Mesenchymal stem cell (in vitro differentiated cells and primary cell): ENCODE measurements at regions not wholly inside any gene's neighbourhood (a gene's known extent, or its start where the extent isn't known, plus 50 kb on each side); places are given as distances from the start of the nearest gene placed in this dataset.

Experiments used
- DNase-seq: peaks from one replicate; pipeline ENCODE4 v3.0.0-alpha.2; 2013
- H2AFZ ChIP-seq: one replicate; pipeline ENCODE4 v1.6.1; 2013; ENCODE audit warnings: low read depth, mild to moderate bottlenecking, control low read depth, inconsistent platforms, low read length, moderate library complexity
- H2AK5ac ChIP-seq: 2 replicates; pipeline ENCODE4 v1.6.1; 2013; ENCODE audit warnings: low read length, moderate library complexity, mild to moderate bottlenecking, inconsistent platforms; ENCODE audit not compliant: severe bottlenecking
- H2BK120ac ChIP-seq: one replicate; pipeline ENCODE4 v1.6.1; 2013; ENCODE audit warnings: low read depth, mild to moderate bottlenecking, inconsistent platforms, low read length, moderate library complexity
- H2BK12ac ChIP-seq, 2 experiments: one replicate each; pipeline ENCODE4 v1.6.1; 2013; ENCODE audit warnings: inconsistent platforms in 2 of 2, low read length in 2 of 2, mild to moderate bottlenecking in 2 of 2, moderate library complexity in 2 of 2, control low read depth in 1 of 2
- H2BK15ac ChIP-seq: one replicate; pipeline ENCODE4 v1.6.1; 2013; ENCODE audit warnings: mild to moderate bottlenecking, low read depth, inconsistent platforms; ENCODE audit not compliant: poor library complexity, severe bottlenecking
- H2BK5ac ChIP-seq: 2 replicates; pipeline ENCODE4 v1.6.1; 2013; ENCODE audit warnings: low read depth, mild to moderate bottlenecking, low read length, control low read depth, inconsistent platforms; ENCODE audit not compliant: poor library complexity, severe bottlenecking
- H3K14ac ChIP-seq, 2 experiments: one replicate each; pipeline ENCODE4 v1.6.1; 2013; ENCODE audit warnings: inconsistent platforms in 2 of 2, low read length in 2 of 2, control low read depth in 1 of 2, mild to moderate bottlenecking in 1 of 2, moderate library complexity in 1 of 2
- H3K18ac ChIP-seq, 2 experiments: one replicate each; pipeline ENCODE4 v1.6.1; 2013; ENCODE audit warnings: inconsistent platforms in 2 of 2, low read length in 2 of 2, control low read depth in 1 of 2, low read depth in 1 of 2, mild to moderate bottlenecking in 1 of 2
- H3K23ac ChIP-seq, 2 experiments: one replicate each; pipeline ENCODE4 v1.6.1; 2013; ENCODE audit warnings: inconsistent platforms in 2 of 2, low read length in 2 of 2, mild to moderate bottlenecking in 2 of 2, moderate library complexity in 2 of 2, control low read depth in 1 of 2
- H3K27ac ChIP-seq: 2 replicates; pipeline ENCODE4 v1.5.1; 2013; ENCODE audit warnings: mild to moderate bottlenecking, moderate library complexity, low read length, control low read depth, inconsistent platforms; ENCODE audit not compliant: poor library complexity, severe bottlenecking
- H3K27me3 ChIP-seq, 2 experiments: 2 replicates each; pipeline versions ENCODE4 v1.6.1 to v1.7.0; 2013; ENCODE audit warnings: low read length in 2 of 2, mild to moderate bottlenecking in 2 of 2, moderate library complexity in 2 of 2, control low read depth in 1 of 2, inconsistent platforms in 1 of 2; ENCODE audit not compliant: control insufficient read depth in 1 of 2, insufficient read depth in 1 of 2
- H3K36me3 ChIP-seq, 2 experiments: 2 replicates each; pipeline versions ENCODE4 v1.6.1 to v1.7.0; 2013; ENCODE audit warnings: low read length in 2 of 2, control low read depth in 1 of 2, inconsistent platforms in 1 of 2, low read depth in 1 of 2, mild to moderate bottlenecking in 1 of 2; ENCODE audit not compliant: insufficient read depth in 2 of 2, control insufficient read depth in 1 of 2
- H3K4ac ChIP-seq, 2 experiments: one replicate each; pipeline ENCODE4 v1.6.1; 2013; ENCODE audit warnings: inconsistent platforms in 2 of 2, low read length in 2 of 2, mild to moderate bottlenecking in 2 of 2, moderate library complexity in 2 of 2, control low read depth in 1 of 2, low read depth in 1 of 2
- H3K4me1 ChIP-seq: 2 replicates; pipeline ENCODE4 v1.6.1; 2013; ENCODE audit warnings: low read depth, low read length, control low read depth; ENCODE audit not compliant: control insufficient read depth, insufficient read depth
- H3K4me2 ChIP-seq: 2 replicates; pipeline ENCODE4 v1.6.1; 2013; ENCODE audit warnings: low read length, mild to moderate bottlenecking, inconsistent platforms; ENCODE audit not compliant: poor library complexity, severe bottlenecking
- H3K4me3 ChIP-seq, 2 experiments: 2 replicates each; pipeline versions ENCODE4 v1.5.1 to v1.7.0; 2013; ENCODE audit warnings: low read length in 2 of 2, mild to moderate bottlenecking in 2 of 2, control low read depth in 1 of 2, low read depth in 1 of 2; ENCODE audit not compliant: insufficient read depth in 1 of 2
- H3K79me1 ChIP-seq: replicated peaks from 2 replicates; pipeline ENCODE4 v1.6.1; 2013; ENCODE audit warnings: mild to moderate bottlenecking, control low read depth, low read length, inconsistent platforms; ENCODE audit not compliant: poor library complexity, severe bottlenecking
- H3K9ac ChIP-seq: 2 replicates; pipeline ENCODE4 v1.7.0; 2013; ENCODE audit warnings: mild to moderate bottlenecking, low read length, moderate library complexity
- H3K9me3 ChIP-seq: 2 replicates; pipeline ENCODE4 v1.7.0; 2013; ENCODE audit warnings: mild to moderate bottlenecking, low read length; ENCODE audit not compliant: control insufficient read depth
- H4K8ac ChIP-seq: one replicate; pipeline ENCODE4 v1.6.1; 2013; ENCODE audit warnings: inconsistent platforms, mild to moderate bottlenecking, low read length, moderate library complexity
- H4K91ac ChIP-seq: one replicate; pipeline ENCODE4 v1.6.1; 2013; ENCODE audit warnings: mild to moderate bottlenecking, low read length, inconsistent platforms
- WGBS: methylation state at CpG from one replicate; pipeline ENCODE4 v1.1.7; 2013; ENCODE audit warnings: mixed read lengths; 5-methylcytosine and 5-hydroxymethylcytosine counted together

DNA sequence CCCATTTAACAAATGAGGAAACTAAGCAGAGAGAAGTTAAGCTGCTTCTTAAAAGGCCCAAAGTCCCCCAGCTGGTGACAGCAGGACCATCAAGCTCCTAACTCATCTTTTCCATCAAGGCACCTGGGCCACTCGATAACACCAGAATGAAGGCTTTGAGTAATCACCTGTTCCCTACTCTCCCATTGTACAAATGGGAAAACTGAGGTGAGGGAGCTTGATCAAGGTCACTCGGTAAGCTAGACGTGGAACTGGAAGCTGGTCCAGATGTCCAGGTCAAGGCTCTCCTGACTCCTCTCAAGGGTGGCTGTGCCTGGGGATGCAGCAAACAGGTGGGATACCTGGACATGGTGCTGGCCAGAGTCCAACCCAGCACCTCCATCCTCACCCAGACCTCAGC is 90.6 kb upstream of the SHB start:
- Histone ChIP-seq H3K4ac (no peak overlapping the region), H4K8ac (no peak overlapping the region), H3K4me1 (peaks cover 5% of the 10 kb centered on the region), H3K14ac (no peak overlapping the region), H3K23ac (no peak overlapping the region), H3K27me3 (no peaks in the 10 kb centered on the region), H2AFZ (no peak overlapping the region), H3K9me3 (no peaks in the 10 kb centered on the region), H3K4me2 (no peak overlapping the region), H2BK120ac (no peak overlapping the region), H2AK5ac (no peak overlapping the region), H2BK12ac (no peak overlapping the region), H2BK5ac (no peak overlapping the region), H2BK15ac (no peak overlapping the region), H3K27ac (no peak overlapping the region), H3K9ac (no peak overlapping the region), H3K18ac (no peak overlapping the region), H4K91ac (no peak overlapping the region), H3K4me3 (no peak overlapping the region), H3K79me1 (no peaks in the 10 kb centered on the region), H3K36me3 (no peaks in the 10 kb centered on the region)
- DNase-seq: no peak
- 89% methylated on average over 3 of the region's 3 CpGs for WGBS

- Histone ChIP-seq H2BK15ac (no peak overlapping the region), H3K79me1 (no peaks in the 10 kb centered on the region), H4K91ac (no peak overlapping the region), H3K27me3 (peaks cover 0 to 7% of the 10 kb centered on the region in 2 experiments), H3K9ac (no peak overlapping the region), H2BK12ac (no peak overlapping the region), H2BK5ac (no peak overlapping the region), H3K36me3 (no peaks in the 10 kb centered on the region), H2AFZ (no peak overlapping the region), H3K4me2 (no peak overlapping the region), H3K14ac (no peak overlapping the region), H3K4me3 (no peak overlapping the region), H3K9me3 (no peaks in the 10 kb centered on the region), H2AK5ac (no peak overlapping the region), H3K23ac (no peak overlapping the region), H3K27ac (no peak overlapping the region), H4K8ac (no peak overlapping the region), H3K4ac (no peak overlapping the region), H3K18ac (no peak overlapping the region), H2BK120ac (no peak overlapping the region), H3K4me1 (peaks cover 6% of the 10 kb centered on the region)
- no peak for DNase-seq
- 79% methylated on average over 4 of the region's 4 CpGs for WGBS
These were observed 89.6 kb upstream of the SHB start for GRCh38 chr9:38158628-38159027.

GRCh38 chr9:38157711-38158110 is 88.7 kb upstream of the SHB start:
- Histone ChIP-seq H3K27ac (no peak overlapping the region), H3K4me1 (peaks cover 8% of the 10 kb centered on the region), H3K4me2 (no peak overlapping the region), H3K4me3 (no peak overlapping the region), H4K8ac (no peak overlapping the region), H3K27me3 (peaks cover 0 to 7% of the 10 kb centered on the region in 2 experiments), H2BK120ac (no peak overlapping the region), H3K9me3 (no peaks in the 10 kb centered on the region), H3K14ac (no peak overlapping the region), H2AFZ (no peak overlapping the region), H3K18ac (no peak overlapping the region), H3K23ac (no peak overlapping the region), H3K9ac (no peak overlapping the region), H2AK5ac (no peak overlapping the region), H2BK15ac (no peak overlapping the region), H4K91ac (no peak overlapping the region), H2BK5ac (no peak overlapping the region), H3K79me1 (no peaks in the 10 kb centered on the region), H2BK12ac (no peak overlapping the region), H3K36me3 (no peaks in the 10 kb centered on the region), H3K4ac (no peak overlapping the region)
- WGBS: 89% methylated on average over 2 of the region's 2 CpGs
- DNase-seq: no peak

GRCh38 chr9:38154501-38155421 is 85.7 kb upstream of the SHB start:
- Histone ChIP-seq H3K27me3 (peaks cover 0 to 16% of the 10 kb centered on the region in 2 experiments), H2BK12ac (no peak overlapping the region), H3K9ac (no peak overlapping the region), H4K8ac (no peak overlapping the region), H2BK5ac (no peak overlapping the region), H3K79me1 (no peaks in the 10 kb centered on the region), H2BK15ac (no peak overlapping the region), H4K91ac (no peak overlapping the region), H3K4ac (no peak overlapping the region), H3K18ac (no peak overlapping the region), H3K4me1 (peaks cover 8% of the 10 kb centered on the region), H3K23ac (no peak overlapping the region), H3K36me3 (no peaks in the 10 kb centered on the region), H3K9me3 (no peaks in the 10 kb centered on the region), H2BK120ac (no peak overlapping the region), H3K4me3 (no peak overlapping the region), H2AFZ (no peak overlapping the region), H3K4me2 (no peak overlapping the region), H3K14ac (no peak overlapping the region), H2AK5ac (no peak overlapping the region), H3K27ac (no peak overlapping the region)
- DNase-seq: no peak
- WGBS: 66% methylated on average over 7 of the region's 8 CpGs
